Stimulated activated CD4-positive, alpha-beta T cell treated with anti-CD3 and anti-CD28 coated beads, TNF-alpha, amount 100 ng/mL, for 24 hours (primary cell): ENCODE measurements at regions not wholly inside any gene's neighbourhood (a gene's known extent, or its start where the extent isn't known, plus 50 kb on each side); places are given as distances from the start of the nearest gene placed in this dataset.

Experiments used
- DNase-seq, 3 experiments: peaks; one replicate each; pipeline ENCODE4 v3.0.0-alpha.2; 2020; ENCODE audit warnings: low read depth in 3 of 3

GRCh38 chr10:85542936-85543730 is 823.5 kb downstream of the GRID1 start:
- DNase-seq = no peak

- no peak for DNase-seq
Observed at GRCh38 chr10:85544956-85545355, 821.6 kb downstream of the GRID1 start.

- no peak for DNase-seq
Observed at GRCh38 chr10:85545874-85546273, 820.7 kb downstream of the GRID1 start.

- no peak for DNase-seq
Observed at GRCh38 chr10:85547460-85548023, 819.1 kb downstream of the GRID1 start.

GRCh38 chr10:85548034-85548433 is 818.6 kb downstream of the GRID1 start:
- DNase-seq = no peak
